ENCODE measurements at regions not wholly inside any gene's neighbourhood (a gene's known extent, or its start where the extent isn't known, plus 50 kb on each side); places are given as distances from the start of the nearest gene placed in this dataset. TPM values are rescaled to one million over a fixed set of nuclear protein-coding genes. Genes with fewer than 3 reads are reported as not detected.

GRCh38 chr4:10181745-10182445, 65.3 kb upstream of the WDR1 start:
- DNase-seq (ENCODE audit: low read depth in 2 of 3, low spot score in 2 of 3), result no peak

- peak in 2 of 3 donors; percentile 92 to 97 for DNase-seq (ENCODE audit: low read depth in 2 of 3, low spot score in 2 of 3)
Measured at GRCh38 chr4:10180927-10181744, 64.5 kb upstream of the WDR1 start.

GRCh38 chr4:10180603-10180926, 64.0 kb upstream of the WDR1 start:
- no peak for DNase-seq (ENCODE audit: low read depth in 2 of 3, low spot score in 2 of 3)

DNA sequence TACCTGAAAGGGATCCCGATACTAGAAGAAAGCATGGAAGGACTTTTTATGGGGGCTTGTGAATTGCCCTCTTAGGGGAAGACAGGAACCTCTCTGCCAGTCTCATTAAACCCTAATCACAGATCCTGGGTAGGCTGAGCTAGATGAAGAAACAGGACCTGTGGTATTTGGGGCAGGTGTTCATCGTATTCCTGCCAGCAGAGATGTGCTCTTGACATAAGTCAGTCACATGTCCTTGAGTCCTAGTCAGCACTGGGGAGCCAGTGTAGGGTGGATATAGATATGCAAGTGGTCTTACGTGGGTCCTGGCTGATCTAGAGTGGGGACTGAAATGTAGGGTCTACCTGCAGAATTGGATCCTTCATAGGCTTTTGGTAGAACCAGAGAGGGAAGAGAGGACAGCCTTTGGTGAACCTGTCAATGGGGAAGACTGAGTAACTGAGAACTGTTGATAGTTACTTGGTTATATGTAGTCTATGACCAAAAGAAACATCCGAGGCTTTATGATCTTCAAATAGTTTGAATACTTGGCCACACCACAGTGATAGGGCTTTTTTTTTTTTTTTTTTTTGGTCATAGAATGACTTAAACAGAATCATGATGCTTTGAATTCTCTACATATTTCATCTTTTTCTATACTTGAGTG, 63.5 kb upstream of the WDR1 start:
- no peak for DNase-seq (ENCODE audit: low read depth in 2 of 3, low spot score in 2 of 3)

DNA sequence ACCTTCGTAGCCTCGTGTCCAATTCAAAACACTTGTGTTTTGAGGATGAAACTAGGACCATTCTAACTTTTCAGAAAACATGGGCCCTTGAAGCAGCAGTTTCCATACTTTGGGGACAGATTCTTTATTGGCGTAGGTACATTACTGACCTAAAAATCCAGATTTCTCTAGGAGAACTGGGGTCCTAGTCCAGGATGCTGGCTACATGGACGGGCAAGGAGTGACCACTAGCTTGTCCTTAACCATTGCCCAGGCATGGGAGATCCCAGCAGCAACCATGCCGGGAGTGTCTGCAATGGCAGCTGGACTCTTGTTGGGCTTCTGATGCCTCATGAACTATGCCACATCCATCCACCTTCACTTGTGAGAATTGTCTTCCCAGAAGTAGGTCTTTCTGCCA, 62.2 kb upstream of the WDR1 start:
- no peak for DNase-seq (ENCODE audit: low read depth in 2 of 3, low spot score in 2 of 3)

- DNase-seq (ENCODE audit: low read depth in 2 of 3, low spot score in 2 of 3), result no peak
Measured at GRCh38 chr4:10175626-10176025, 59.0 kb upstream of the WDR1 start.

- DNase-seq (ENCODE audit: low read depth in 2 of 3, low spot score in 2 of 3), result no peak
Measured at GRCh38 chr4:10173754-10174749, 57.5 kb upstream of the WDR1 start.

DNA sequence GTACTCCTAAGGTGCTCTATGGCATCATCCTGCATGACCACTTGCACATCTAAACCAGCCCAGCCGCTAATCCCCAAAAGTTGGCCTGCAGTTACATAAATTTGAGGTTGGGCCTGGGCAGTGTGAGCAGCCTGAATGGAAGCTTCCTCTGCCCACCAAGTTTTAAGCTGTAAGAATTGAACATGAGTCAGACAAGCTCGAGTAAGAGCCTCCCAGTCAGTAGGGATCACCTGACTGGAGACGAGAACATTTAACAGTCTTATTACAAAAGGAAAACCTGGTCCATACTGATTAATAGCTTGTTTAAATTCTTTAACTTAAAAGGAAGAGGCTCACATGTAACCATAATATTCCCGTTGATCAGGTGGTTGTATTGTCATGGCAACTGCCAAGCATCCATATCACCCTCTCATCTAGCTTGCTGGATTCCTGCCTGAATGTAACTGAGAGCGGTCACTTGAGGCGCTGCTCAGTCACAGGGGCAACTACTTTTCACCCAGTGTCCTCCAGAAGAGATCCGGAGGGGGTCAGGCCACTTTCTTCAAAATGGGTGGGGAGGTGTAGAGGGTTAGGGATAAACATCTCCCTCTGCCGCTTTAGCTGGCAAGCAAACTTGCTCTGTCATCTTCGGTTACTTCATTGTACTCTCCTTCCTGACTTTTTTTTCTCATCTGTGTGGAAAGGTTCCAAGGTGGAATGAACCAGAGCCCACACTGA, 56.6 kb upstream of the WDR1 start:
- DNase-seq (ENCODE audit: low read depth in 2 of 3, low spot score in 2 of 3), result peak in 2 of 3 donors; percentile 68 to 80

DNA sequence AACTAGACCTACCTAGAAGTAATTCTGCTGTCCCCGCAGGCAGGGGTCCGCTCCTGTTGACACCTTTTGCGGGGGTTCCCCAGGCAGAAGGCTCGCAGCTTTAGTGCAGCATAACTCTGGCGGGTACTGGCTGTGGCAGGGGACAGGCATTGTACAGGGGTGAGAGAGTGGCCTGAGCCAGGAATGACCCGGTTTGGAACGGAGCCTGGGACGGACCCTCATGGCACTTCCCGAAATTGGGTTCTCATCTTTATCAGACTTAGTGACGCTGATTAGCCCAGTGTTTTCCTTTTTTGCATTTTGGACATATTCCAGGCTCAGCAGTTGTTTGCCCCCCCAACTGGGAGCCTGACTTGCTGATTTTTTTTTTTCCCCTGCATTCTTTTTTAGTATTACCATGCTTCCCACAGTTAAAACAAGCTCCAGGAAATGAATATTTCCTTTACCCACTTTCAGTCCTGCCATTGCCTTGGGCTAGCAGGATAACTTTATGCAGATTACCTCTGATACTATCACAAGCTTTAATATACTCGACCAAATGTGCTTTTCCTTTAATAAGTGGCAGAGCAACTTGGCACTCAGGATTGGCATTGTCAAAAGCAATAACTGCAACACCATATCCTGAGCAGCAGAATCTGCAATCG, 55.8 kb upstream of the WDR1 start:
- no peak for DNase-seq (ENCODE audit: low read depth in 2 of 3, low spot score in 2 of 3)

DNA sequence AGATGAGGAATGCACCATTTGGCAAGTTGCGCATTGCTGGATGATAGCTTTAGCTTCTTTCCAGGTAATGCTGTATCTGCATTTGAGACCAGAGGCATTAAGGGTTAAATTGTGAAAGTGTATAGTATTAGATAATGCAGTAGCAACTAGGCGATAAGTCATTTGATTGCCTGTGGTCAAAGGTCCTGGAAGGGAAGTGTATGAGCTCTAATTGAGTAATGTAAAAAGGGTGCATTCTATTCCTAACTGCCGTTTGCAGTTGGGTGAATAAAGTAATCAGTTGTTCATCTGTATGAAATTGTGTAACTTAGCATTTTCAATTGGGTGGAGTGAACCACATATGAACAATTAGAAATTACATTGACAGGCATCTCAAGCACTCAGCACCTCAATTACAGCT, 54.5 kb upstream of the WDR1 start:
- no peak for DNase-seq (ENCODE audit: low read depth in 2 of 3, low spot score in 2 of 3)

GRCh38 chr4:10169839-10170387, 53.3 kb upstream of the WDR1 start:
- no peak for DNase-seq (ENCODE audit: low read depth in 2 of 3, low spot score in 2 of 3)

DNA sequence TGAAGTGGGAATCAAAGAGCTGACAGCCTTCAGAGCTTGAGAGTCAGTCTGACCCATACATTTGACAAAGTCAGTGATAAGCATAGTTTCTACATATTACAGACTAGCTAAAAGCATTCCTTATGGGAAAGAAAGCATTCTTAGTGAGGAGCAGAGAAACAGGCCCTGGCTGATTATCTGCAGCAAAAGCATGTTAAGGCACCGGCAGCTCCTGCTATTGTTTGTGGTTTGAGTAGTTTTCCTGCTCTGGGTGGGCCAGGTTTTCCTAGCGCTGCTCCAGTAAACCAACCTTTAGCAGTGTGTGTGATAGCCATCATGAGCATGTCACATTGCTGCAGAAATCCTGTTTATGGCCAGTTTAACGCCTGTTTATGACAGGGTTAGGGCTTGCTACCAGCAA, 51.6 kb upstream of the WDR1 start:
- no peak for DNase-seq (ENCODE audit: low read depth in 2 of 3, low spot score in 2 of 3)

DNA sequence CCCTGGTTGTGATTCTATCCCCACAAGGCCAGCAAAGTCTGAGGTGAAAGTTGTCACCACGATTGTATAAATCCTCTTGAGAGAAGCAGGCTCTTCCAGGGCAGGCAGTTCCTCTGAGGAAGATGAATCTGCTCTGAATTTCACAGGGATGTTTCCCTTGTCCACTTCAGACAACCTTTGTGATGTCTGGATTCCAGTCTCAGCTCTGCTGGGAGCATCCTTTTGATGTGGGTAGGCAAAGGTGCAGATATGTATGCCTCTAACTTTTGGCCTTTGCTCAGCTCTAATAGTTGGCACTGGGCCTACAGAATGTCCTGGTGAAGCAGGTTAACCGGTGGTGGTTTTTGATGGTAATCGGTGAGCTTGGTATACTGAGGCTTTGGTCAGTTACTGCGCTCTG, 50.6 kb upstream of the WDR1 start:
- no peak for DNase-seq (ENCODE audit: low read depth in 2 of 3, low spot score in 2 of 3)

Small RNA genes lying in the stretch of these regions (small RNA-seq; reads per million reads assigned to genes)
- gene AC006499.8, result not detected

All from hematopoietic multipotent progenitor cell (in vitro differentiated cells).